ENCODE measurements at regions not wholly inside any gene's neighbourhood (a gene's known extent, or its start where the extent isn't known, plus 50 kb on each side); places are given as distances from the start of the nearest gene placed in this dataset.

DNA sequence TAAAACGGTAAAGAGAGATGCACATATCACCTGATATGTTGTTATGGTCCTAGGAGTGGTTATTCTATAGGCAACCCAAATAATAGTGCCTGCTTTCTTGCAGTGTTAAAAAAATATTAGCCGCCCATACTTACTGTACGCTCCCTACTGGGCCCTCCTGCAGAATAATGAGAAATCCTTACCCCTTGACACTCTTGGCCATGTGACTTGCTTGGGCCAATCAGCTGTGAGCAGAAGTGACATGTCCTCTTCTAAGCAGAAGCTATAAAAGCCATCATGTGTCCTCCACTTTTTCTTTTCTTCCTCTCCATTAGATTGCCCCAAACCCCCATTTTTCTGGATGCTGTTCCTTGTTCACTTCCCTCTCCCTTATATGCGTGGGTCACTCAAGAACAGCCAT lies 90.5 kb upstream of the SPRED2 start:
- H3K36me3 Mint-ChIP-seq = 0 out of 2 replicates have a peak, but pooled peaks cover 6% of the 10 kb centered on the region
- CTCF ChIA-PET = no interaction called here
- H3K27me3 Mint-ChIP-seq (ENCODE audit: low read depth) = peaks cover 4% of the 10 kb centered on the region; the same call in 1 of the 2 replicates
- POLR2A ChIA-PET = no interaction called here
- ATAC-seq (no peak), DNase-seq (ENCODE audit: low spot score) (no peak)
- no peak overlapping the region for H3K4me3 Mint-ChIP-seq
- H3K27ac Mint-ChIP-seq = no peak overlapping the region
- 0 out of 2 replicates have a peak, but pooled peaks cover 3% of the 10 kb centered on the region for H3K4me1 Mint-ChIP-seq
- TF ChIP-seq ETV6 (CRISPR knock-in tag; IDR thresholded peaks at IDR 0.05) (no peak), ZNF671 (CRISPR knock-in tag; IDR thresholded peaks at IDR 0.05) (no peak)
- TF ChIP-seq, protein P1, sequence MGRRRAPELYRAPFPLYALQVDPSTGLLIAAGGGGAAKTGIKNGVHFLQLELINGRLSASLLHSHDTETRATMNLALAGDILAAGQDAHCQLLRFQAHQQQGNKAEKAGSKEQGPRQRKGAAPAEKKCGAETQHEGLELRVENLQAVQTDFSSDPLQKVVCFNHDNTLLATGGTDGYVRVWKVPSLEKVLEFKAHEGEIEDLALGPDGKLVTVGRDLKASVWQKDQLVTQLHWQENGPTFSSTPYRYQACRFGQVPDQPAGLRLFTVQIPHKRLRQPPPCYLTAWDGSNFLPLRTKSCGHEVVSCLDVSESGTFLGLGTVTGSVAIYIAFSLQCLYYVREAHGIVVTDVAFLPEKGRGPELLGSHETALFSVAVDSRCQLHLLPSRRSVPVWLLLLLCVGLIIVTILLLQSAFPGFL (CRISPR knock-in tag; IDR thresholded peaks at IDR 0.05; ENCODE audit: borderline replicate concordance) = no peak
- TF ChIP-seq, protein P2, sequence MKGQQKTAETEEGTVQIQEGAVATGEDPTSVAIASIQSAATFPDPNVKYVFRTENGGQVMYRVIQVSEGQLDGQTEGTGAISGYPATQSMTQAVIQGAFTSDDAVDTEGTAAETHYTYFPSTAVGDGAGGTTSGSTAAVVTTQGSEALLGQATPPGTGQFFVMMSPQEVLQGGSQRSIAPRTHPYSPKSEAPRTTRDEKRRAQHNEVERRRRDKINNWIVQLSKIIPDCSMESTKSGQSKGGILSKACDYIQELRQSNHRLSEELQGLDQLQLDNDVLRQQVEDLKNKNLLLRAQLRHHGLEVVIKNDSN (CRISPR knock-in tag; IDR thresholded peaks at IDR 0.05) = no peak
- H3K9me3 Mint-ChIP-seq = peaks cover 16% of the 10 kb centered on the region

DNA sequence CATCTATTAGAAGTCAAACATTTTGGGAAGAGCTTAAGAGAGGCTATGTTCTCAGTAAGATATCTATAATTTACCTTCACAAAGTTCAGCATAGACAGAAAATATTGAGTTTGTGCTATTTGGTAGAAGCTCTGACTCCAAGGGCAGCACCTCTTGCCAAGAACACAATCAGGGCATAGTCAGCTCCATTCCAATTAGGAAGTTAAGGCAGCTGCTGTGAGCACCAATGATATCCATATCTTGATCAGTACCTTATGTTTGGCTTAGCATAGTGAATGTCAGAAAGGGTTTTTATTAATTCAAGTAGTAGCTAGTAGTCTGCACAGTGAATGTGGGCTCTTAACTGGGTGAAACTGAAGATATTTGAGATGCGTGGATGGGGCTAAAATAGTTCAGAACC lies 86.4 kb upstream of the SPRED2 start:
- ChIA-PET POLR2A (no interaction called here), CTCF (interaction anchor here (1.1 kb wide), 1 partner anchor 111 kb away, joined by 3 read pairs; no protein-coding TSS in a partner anchor)
- ATAC-seq = no peak
- H3K36me3 Mint-ChIP-seq = 0 out of 2 replicates have a peak, but pooled peaks cover 6% of the 10 kb centered on the region
- 0 out of 2 replicates have a peak, but pooled peaks cover 4% of the 10 kb centered on the region for H3K27me3 Mint-ChIP-seq (ENCODE audit: low read depth)
- no peak for TF ChIP-seq ZBTB21 (CRISPR knock-in tag; IDR thresholded peaks at IDR 0.05; ENCODE audit: borderline replicate concordance)
- TF ChIP-seq, protein P3, sequence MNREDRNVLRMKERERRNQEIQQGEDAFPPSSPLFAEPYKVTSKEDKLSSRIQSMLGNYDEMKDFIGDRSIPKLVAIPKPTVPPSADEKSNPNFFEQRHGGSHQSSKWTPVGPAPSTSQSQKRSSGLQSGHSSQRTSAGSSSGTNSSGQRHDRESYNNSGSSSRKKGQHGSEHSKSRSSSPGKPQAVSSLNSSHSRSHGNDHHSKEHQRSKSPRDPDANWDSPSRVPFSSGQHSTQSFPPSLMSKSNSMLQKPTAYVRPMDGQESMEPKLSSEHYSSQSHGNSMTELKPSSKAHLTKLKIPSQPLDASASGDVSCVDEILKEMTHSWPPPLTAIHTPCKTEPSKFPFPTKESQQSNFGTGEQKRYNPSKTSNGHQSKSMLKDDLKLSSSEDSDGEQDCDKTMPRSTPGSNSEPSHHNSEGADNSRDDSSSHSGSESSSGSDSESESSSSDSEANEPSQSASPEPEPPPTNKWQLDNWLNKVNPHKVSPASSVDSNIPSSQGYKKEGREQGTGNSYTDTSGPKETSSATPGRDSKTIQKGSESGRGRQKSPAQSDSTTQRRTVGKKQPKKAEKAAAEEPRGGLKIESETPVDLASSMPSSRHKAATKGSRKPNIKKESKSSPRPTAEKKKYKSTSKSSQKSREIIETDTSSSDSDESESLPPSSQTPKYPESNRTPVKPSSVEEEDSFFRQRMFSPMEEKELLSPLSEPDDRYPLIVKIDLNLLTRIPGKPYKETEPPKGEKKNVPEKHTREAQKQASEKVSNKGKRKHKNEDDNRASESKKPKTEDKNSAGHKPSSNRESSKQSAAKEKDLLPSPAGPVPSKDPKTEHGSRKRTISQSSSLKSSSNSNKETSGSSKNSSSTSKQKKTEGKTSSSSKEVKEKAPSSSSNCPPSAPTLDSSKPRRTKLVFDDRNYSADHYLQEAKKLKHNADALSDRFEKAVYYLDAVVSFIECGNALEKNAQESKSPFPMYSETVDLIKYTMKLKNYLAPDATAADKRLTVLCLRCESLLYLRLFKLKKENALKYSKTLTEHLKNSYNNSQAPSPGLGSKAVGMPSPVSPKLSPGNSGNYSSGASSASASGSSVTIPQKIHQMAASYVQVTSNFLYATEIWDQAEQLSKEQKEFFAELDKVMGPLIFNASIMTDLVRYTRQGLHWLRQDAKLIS (CRISPR knock-in tag; IDR thresholded peaks at IDR 0.05; ENCODE audit: borderline replicate concordance) = no peak
- TF ChIP-seq MYBL2 (CRISPR knock-in tag; IDR thresholded peaks at IDR 0.05) = no peak
- TF ChIP-seq, protein P4, sequence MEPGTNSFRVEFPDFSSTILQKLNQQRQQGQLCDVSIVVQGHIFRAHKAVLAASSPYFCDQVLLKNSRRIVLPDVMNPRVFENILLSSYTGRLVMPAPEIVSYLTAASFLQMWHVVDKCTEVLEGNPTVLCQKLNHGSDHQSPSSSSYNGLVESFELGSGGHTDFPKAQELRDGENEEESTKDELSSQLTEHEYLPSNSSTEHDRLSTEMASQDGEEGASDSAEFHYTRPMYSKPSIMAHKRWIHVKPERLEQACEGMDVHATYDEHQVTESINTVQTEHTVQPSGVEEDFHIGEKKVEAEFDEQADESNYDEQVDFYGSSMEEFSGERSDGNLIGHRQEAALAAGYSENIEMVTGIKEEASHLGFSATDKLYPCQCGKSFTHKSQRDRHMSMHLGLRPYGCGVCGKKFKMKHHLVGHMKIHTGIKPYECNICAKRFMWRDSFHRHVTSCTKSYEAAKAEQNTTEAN (CRISPR knock-in tag; IDR thresholded peaks at IDR 0.05) = no peak
- TF ChIP-seq TEAD4 (CRISPR knock-in tag; IDR thresholded peaks at IDR 0.05) = no peak
- TF ChIP-seq, protein P5, sequence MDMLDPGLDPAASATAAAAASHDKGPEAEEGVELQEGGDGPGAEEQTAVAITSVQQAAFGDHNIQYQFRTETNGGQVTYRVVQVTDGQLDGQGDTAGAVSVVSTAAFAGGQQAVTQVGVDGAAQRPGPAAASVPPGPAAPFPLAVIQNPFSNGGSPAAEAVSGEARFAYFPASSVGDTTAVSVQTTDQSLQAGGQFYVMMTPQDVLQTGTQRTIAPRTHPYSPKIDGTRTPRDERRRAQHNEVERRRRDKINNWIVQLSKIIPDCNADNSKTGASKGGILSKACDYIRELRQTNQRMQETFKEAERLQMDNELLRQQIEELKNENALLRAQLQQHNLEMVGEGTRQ (CRISPR knock-in tag; IDR thresholded peaks at IDR 0.05) = no peak
- no peak for TF ChIP-seq HMGA2 (CRISPR knock-in tag; IDR thresholded peaks at IDR 0.05)
- TF ChIP-seq, protein P6, sequence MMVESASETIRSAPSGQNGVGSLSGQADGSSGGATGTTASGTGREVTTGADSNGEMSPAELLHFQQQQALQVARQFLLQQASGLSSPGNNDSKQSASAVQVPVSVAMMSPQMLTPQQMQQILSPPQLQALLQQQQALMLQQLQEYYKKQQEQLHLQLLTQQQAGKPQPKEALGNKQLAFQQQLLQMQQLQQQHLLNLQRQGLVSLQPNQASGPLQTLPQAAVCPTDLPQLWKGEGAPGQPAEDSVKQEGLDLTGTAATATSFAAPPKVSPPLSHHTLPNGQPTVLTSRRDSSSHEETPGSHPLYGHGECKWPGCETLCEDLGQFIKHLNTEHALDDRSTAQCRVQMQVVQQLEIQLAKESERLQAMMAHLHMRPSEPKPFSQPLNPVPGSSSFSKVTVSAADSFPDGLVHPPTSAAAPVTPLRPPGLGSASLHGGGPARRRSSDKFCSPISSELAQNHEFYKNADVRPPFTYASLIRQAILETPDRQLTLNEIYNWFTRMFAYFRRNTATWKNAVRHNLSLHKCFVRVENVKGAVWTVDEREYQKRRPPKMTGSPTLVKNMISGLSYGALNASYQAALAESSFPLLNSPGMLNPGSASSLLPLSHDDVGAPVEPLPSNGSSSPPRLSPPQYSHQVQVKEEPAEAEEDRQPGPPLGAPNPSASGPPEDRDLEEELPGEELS (CRISPR knock-in tag; IDR thresholded peaks at IDR 0.05) = no peak
- no peak for TF ChIP-seq ESRRA (CRISPR knock-in tag; IDR thresholded peaks at IDR 0.05; ENCODE audit: borderline replicate concordance)
- TF ChIP-seq FOXP1 (CRISPR knock-in tag; IDR thresholded peaks at IDR 0.05; ENCODE audit: borderline replicate concordance) = no peak
- TF ChIP-seq GTF2I (CRISPR knock-in tag; conservative IDR thresholded peaks at IDR 0.05) = no peak
- TF ChIP-seq SOX15 (CRISPR knock-in tag; IDR thresholded peaks at IDR 0.05) = no peak
- TF ChIP-seq SMAD4 (CRISPR knock-in tag; IDR thresholded peaks at IDR 0.05) = no peak
- TF ChIP-seq NFYB (CRISPR knock-in tag; conservative IDR thresholded peaks at IDR 0.05; ENCODE audit: low read depth) = no peak
- TF ChIP-seq KAT7 (CRISPR knock-in tag; IDR thresholded peaks at IDR 0.05; ENCODE audit: borderline replicate concordance) = no peak
- TF ChIP-seq NR3C1 (CRISPR knock-in tag; conservative IDR thresholded peaks at IDR 0.05; ENCODE audit: low read depth) = no peak
- TF ChIP-seq TP53 (CRISPR knock-in tag; IDR thresholded peaks at IDR 0.05) = no peak
- TF ChIP-seq, protein P2 (CRISPR knock-in tag; IDR thresholded peaks at IDR 0.05) = no peak
- no peak for DNase-seq (ENCODE audit: low spot score)
- no peaks in the 10 kb centered on the region for H3K4me1 Mint-ChIP-seq
- no peak overlapping the region for H3K4me3 Mint-ChIP-seq
- H3K9me3 Mint-ChIP-seq = peaks cover 19% of the 10 kb centered on the region
- H3K27ac Mint-ChIP-seq = no peak overlapping the region

All from WTC11 (cell line).